H9 (cell line): ENCODE measurements at regions not wholly inside any gene's neighbourhood (a gene's known extent, or its start where the extent isn't known, plus 50 kb on each side); places are given as distances from the start of the nearest gene placed in this dataset.

Experiments used
- DNase-seq: peaks from one replicate; pipeline ENCODE4 v3.0.0-alpha.2; 2017
- H2AFZ ChIP-seq: one replicate; pipeline ENCODE4 v1.6.1; 2013; ENCODE audit warnings: mild to moderate bottlenecking, low read length, control low read depth, moderate library complexity
- H2AK5ac ChIP-seq: 2 replicates; pipeline ENCODE4 v1.6.1; 2013; ENCODE audit warnings: low read length, control low read depth, mixed read lengths; ENCODE audit not compliant: insufficient read length
- H2BK120ac ChIP-seq: one replicate; pipeline ENCODE4 v1.6.1; 2013; ENCODE audit warnings: low read depth, mild to moderate bottlenecking, low read length, control low read depth, inconsistent platforms; ENCODE audit not compliant: poor library complexity, severe bottlenecking
- H2BK12ac ChIP-seq: 2 replicates; pipeline ENCODE4 v1.6.1; 2013; ENCODE audit warnings: low read length, control low read depth, mixed read lengths, low read depth; ENCODE audit not compliant: insufficient read length
- H2BK15ac ChIP-seq: 2 replicates; pipeline ENCODE4 v1.6.1; 2013; ENCODE audit warnings: low read depth, low read length, control low read depth
- H2BK20ac ChIP-seq: one replicate; pipeline ENCODE4 v1.6.1; 2013; ENCODE audit warnings: low read depth, mild to moderate bottlenecking, low read length, control low read depth, inconsistent platforms; ENCODE audit not compliant: poor library complexity, severe bottlenecking
- H2BK5ac ChIP-seq: 2 replicates; pipeline ENCODE4 v1.6.1; 2013; ENCODE audit warnings: low read length, control low read depth, mixed read lengths; ENCODE audit not compliant: insufficient read length
- H3K14ac ChIP-seq: 2 replicates; pipeline ENCODE4 v1.6.1; 2013; ENCODE audit warnings: low read length, control low read depth; ENCODE audit not compliant: insufficient read depth
- H3K18ac ChIP-seq: 2 replicates; pipeline ENCODE4 v1.6.1; 2013; ENCODE audit warnings: low read depth, mild to moderate bottlenecking, mixed read lengths, low read length, control low read depth; ENCODE audit not compliant: insufficient read length
- H3K23ac ChIP-seq: 2 replicates; pipeline ENCODE4 v1.6.1; 2013; ENCODE audit warnings: low read length, control low read depth, mixed read lengths, low read depth; ENCODE audit not compliant: insufficient read length
- H3K23me2 ChIP-seq: 2 replicates; pipeline ENCODE4 v1.6.1; 2013; ENCODE audit warnings: low read depth, mild to moderate bottlenecking, mixed read lengths, low read length, control low read depth; ENCODE audit not compliant: insufficient read length, poor library complexity, severe bottlenecking
- H3K27ac ChIP-seq: 2 replicates; pipeline ENCODE4 v1.5.1; 2013; ENCODE audit warnings: low read length, control low read depth, mixed read lengths, low read depth; ENCODE audit not compliant: insufficient read length
- H3K27me3 ChIP-seq: 2 replicates; pipeline ENCODE4 v1.6.1; 2013; ENCODE audit warnings: low read length, control low read depth, inconsistent platforms; ENCODE audit not compliant: insufficient read depth
- H3K4ac ChIP-seq: 2 replicates; pipeline ENCODE4 v1.6.1; 2013; ENCODE audit warnings: low read depth, mild to moderate bottlenecking, control low read depth, inconsistent platforms, low read length, moderate library complexity
- H3K4me1 ChIP-seq: 2 replicates; pipeline ENCODE4 v1.6.1; 2013; ENCODE audit warnings: low read length, control low read depth, inconsistent platforms; ENCODE audit not compliant: insufficient read depth
- H3K4me2 ChIP-seq: 2 replicates; pipeline ENCODE4 v1.6.1; 2013; ENCODE audit warnings: low read length, control low read depth, mixed read lengths; ENCODE audit not compliant: insufficient read length, insufficient read depth
- H3K56ac ChIP-seq: 2 replicates; pipeline ENCODE4 v1.6.1; 2013; ENCODE audit warnings: low read depth, mild to moderate bottlenecking, mixed read lengths, low read length, control low read depth; ENCODE audit not compliant: insufficient read length
- H3K79me1 ChIP-seq: 2 replicates; pipeline ENCODE4 v1.6.1; 2013; ENCODE audit warnings: low read depth, mild to moderate bottlenecking, moderate library complexity, low read length, control low read depth, inconsistent platforms; ENCODE audit not compliant: insufficient read depth, poor library complexity, severe bottlenecking
- H3K79me2 ChIP-seq: 2 replicates; pipeline ENCODE4 v1.6.1; 2013; ENCODE audit warnings: low read length, control low read depth, inconsistent platforms; ENCODE audit not compliant: insufficient read depth
- H3K9ac ChIP-seq: 2 replicates; pipeline ENCODE4 v1.6.1; 2013; ENCODE audit warnings: low read length, control low read depth, mixed read lengths; ENCODE audit not compliant: insufficient read length; ENCODE audit errors: extremely low read depth
- H3K9me3 ChIP-seq: one replicate; pipeline ENCODE4 v1.6.1; 2013; ENCODE audit warnings: low read depth, low read length, inconsistent platforms; ENCODE audit not compliant: control insufficient read depth
- H3T11ph ChIP-seq: one replicate; pipeline ENCODE4 v1.6.1; 2013; ENCODE audit warnings: mild to moderate bottlenecking, low read length, control low read depth, inconsistent platforms
- H4K20me1 ChIP-seq: one replicate; pipeline ENCODE4 v1.6.1; 2013; ENCODE audit not compliant: control insufficient read depth, insufficient read length, insufficient read depth
- H4K5ac ChIP-seq: 2 replicates; pipeline ENCODE4 v1.6.1; 2013; ENCODE audit warnings: low read depth, mild to moderate bottlenecking, mixed read lengths, low read length, control low read depth; ENCODE audit not compliant: insufficient read length
- H4K8ac ChIP-seq: replicated peaks from 2 replicates; pipeline ENCODE4 v1.6.1; 2013; ENCODE audit warnings: low read length, control low read depth, mixed read lengths, low read depth; ENCODE audit not compliant: insufficient read length
- H4K91ac ChIP-seq: 2 replicates; pipeline ENCODE4 v1.6.1; 2013; ENCODE audit warnings: low read depth, mild to moderate bottlenecking, moderate library complexity, mixed read lengths, low read length, control low read depth; ENCODE audit not compliant: insufficient read length
- H3K27ac Mint-ChIP-seq, 3 experiments: 2 replicates in 2 of 3; 3 replicates in 1 of 3; pipeline ENCODE4 v1.8.0; 2020 to 2021; ENCODE audit warnings: mixed read lengths in 3 of 3, mild to moderate bottlenecking in 1 of 3, moderate library complexity in 1 of 3
- H3K27me3 Mint-ChIP-seq: 2 replicates; pipeline ENCODE4 v1.8.0; 2021; ENCODE audit warnings: low read depth, mild to moderate bottlenecking, moderate library complexity, mixed read lengths
- H3K36me3 Mint-ChIP-seq, 3 experiments: 2 replicates in 2 of 3; 3 replicates in 1 of 3; pipeline ENCODE4 v1.8.0; 2020 to 2021; ENCODE audit warnings: low read depth in 3 of 3, mixed read lengths in 3 of 3; ENCODE audit not compliant: insufficient read depth in 1 of 3
- H3K4me1 Mint-ChIP-seq, 2 experiments: 2 replicates each; pipeline ENCODE4 v1.8.0; 2020; ENCODE audit warnings: mixed read lengths in 2 of 2
- H3K4me3 Mint-ChIP-seq, 2 experiments: 2 replicates in 1 of 2; 3 replicates in 1 of 2; pipeline ENCODE4 v1.8.0; 2020 to 2021; ENCODE audit warnings: mild to moderate bottlenecking in 2 of 2, mixed read lengths in 2 of 2, moderate library complexity in 1 of 2
- H3K9me3 Mint-ChIP-seq, 2 experiments: 2 replicates in 1 of 2; 3 replicates in 1 of 2; pipeline ENCODE4 v1.8.0; 2020; ENCODE audit warnings: mild to moderate bottlenecking in 2 of 2, mixed read lengths in 2 of 2, moderate library complexity in 1 of 2
- WGBS: extraction: QIAGEN DNeasy Blood & Tissue Kit; methylation state at CpG from one replicate; pipeline ENCODE4 v1.1.7; 2013; ENCODE audit warnings: missing lambda C conversion rate, low lambda C conversion rate, mixed read lengths; ENCODE audit not compliant: insufficient read length; ENCODE audit errors: extremely low coverage; 5-methylcytosine and 5-hydroxymethylcytosine counted together
- TF ChIP-seq, protein P1 (sequence below): fragments of 200-600 bp; sonication (generic); conservative IDR thresholded peaks from 3 replicates; pipeline ENCODE4 v1.8.0; 2021; ENCODE audit warnings: antibody characterized with exemption, mild to moderate bottlenecking

DNA sequence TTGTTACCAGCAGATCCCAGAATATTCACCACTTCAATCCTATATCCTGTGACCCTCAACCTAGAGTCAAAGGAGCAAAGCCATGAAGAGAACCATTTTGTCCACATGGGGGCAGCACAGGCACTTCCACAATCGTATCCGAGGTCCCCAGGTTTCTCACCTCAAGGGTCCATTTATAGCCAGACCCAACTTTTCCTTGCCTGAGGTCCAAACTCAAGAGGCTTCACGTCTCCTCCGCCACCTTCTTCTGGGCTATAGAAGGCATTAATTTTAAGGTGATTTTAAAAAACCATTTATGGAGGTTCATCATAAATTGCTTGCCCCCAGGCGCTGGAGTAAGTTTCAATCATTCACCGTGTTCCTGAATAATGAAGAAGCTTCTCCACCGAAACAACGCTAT lies 111.6 kb upstream of the NABP1 start:
- Histone ChIP-seq H4K91ac (no peak overlapping the region), H3K4ac (no peak overlapping the region), H3K14ac (no peak overlapping the region), H2BK20ac (no peak overlapping the region), H3K9me3 (no peaks in the 10 kb centered on the region), H3K23ac (no peak overlapping the region), H2AFZ (no peak overlapping the region), H3K27ac (no peak overlapping the region), H3K18ac (no peak overlapping the region), H4K8ac (no peak overlapping the region), H3K79me2 (no peaks in the 10 kb centered on the region), H3K27me3 (no peaks in the 10 kb centered on the region), H2BK12ac (no peak overlapping the region), H2BK15ac (no peak overlapping the region), H2AK5ac (no peak overlapping the region), H3K9ac (no peak overlapping the region), H2BK120ac (no peak overlapping the region), H3K23me2 (no peaks in the 10 kb centered on the region), H3K4me1 (no peaks in the 10 kb centered on the region), H4K20me1 (no peaks in the 10 kb centered on the region), H3K79me1 (no peaks in the 10 kb centered on the region), H3T11ph (no peak overlapping the region), H3K4me2 (no peak overlapping the region), H4K5ac (no peak overlapping the region), H3K56ac (no peak overlapping the region), H2BK5ac (no peak overlapping the region)
- peak; percentile 81 for DNase-seq
- H3K27me3 Mint-ChIP-seq: no peaks in the 10 kb centered on the region
- peaks cover 3 to 6% of the 10 kb centered on the region in 2 experiments for H3K4me1 Mint-ChIP-seq
- WGBS: no CpG with 5 or more reads among the region's 8 CpGs
- no peak overlapping the region for H3K4me3 Mint-ChIP-seq
- no peaks in the 10 kb centered on the region for H3K36me3 Mint-ChIP-seq
- no peak overlapping the region for H3K27ac Mint-ChIP-seq
- TF ChIP-seq, protein P1, sequence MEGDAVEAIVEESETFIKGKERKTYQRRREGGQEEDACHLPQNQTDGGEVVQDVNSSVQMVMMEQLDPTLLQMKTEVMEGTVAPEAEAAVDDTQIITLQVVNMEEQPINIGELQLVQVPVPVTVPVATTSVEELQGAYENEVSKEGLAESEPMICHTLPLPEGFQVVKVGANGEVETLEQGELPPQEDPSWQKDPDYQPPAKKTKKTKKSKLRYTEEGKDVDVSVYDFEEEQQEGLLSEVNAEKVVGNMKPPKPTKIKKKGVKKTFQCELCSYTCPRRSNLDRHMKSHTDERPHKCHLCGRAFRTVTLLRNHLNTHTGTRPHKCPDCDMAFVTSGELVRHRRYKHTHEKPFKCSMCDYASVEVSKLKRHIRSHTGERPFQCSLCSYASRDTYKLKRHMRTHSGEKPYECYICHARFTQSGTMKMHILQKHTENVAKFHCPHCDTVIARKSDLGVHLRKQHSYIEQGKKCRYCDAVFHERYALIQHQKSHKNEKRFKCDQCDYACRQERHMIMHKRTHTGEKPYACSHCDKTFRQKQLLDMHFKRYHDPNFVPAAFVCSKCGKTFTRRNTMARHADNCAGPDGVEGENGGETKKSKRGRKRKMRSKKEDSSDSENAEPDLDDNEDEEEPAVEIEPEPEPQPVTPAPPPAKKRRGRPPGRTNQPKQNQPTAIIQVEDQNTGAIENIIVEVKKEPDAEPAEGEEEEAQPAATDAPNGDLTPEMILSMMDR: peak; percentile 84
- no peaks in the 10 kb centered on the region; a peak in 1 of 5 replicates for H3K9me3 Mint-ChIP-seq
